ENCODE measurements at regions not wholly inside any gene's neighbourhood (a gene's known extent, or its start where the extent isn't known, plus 50 kb on each side); places are given as distances from the start of the nearest gene placed in this dataset.

- no peak for DNase-seq (ENCODE audit: insufficient read length, low spot score)
- TF ChIP-seq CTCF (IDR thresholded peaks at IDR 0.05; ENCODE audit: insufficient read depth, missing control alignments), result no peak
- FAIRE-seq, result no peak
Observed at GRCh38 chr13:40072663-40073120, 417.2 kb downstream of the COG6 start.

GRCh38 chr13:40074338-40074737 is 418.9 kb downstream of the COG6 start:
- no peak for FAIRE-seq
- no peak for DNase-seq (ENCODE audit: insufficient read length, low spot score)
- TF ChIP-seq CTCF (IDR thresholded peaks at IDR 0.05; ENCODE audit: insufficient read depth, missing control alignments), result no peak

GRCh38 chr13:40075281-40075680 is 419.8 kb downstream of the COG6 start:
- TF ChIP-seq CTCF (IDR thresholded peaks at IDR 0.05; ENCODE audit: insufficient read depth, missing control alignments), result no peak
- no peak for DNase-seq (ENCODE audit: insufficient read length, low spot score)

GRCh38 chr13:40076765-40077362 is 421.4 kb downstream of the COG6 start:
- no peak for TF ChIP-seq CTCF (IDR thresholded peaks at IDR 0.05; ENCODE audit: insufficient read depth, missing control alignments)
- FAIRE-seq, result no peak

More at GRCh38 chr13:40075281-40075680, 419.8 kb downstream of the COG6 start:
- FAIRE-seq, result no peak

GRCh38 chr13:40077396-40078027 is 422.1 kb downstream of the COG6 start:
- DNase-seq (ENCODE audit: insufficient read length, low spot score), result no peak
- no peak for FAIRE-seq

More at GRCh38 chr13:40076765-40077362, 421.4 kb downstream of the COG6 start:
- DNase-seq (ENCODE audit: insufficient read length, low spot score), result no peak

GRCh38 chr13:40079721-40080120 is 424.3 kb downstream of the COG6 start:
- DNase-seq (ENCODE audit: insufficient read length, low spot score) (no peak), FAIRE-seq (no peak)
- TF ChIP-seq CTCF (IDR thresholded peaks at IDR 0.05; ENCODE audit: insufficient read depth, missing control alignments), result no peak

More at GRCh38 chr13:40077396-40078027, 422.1 kb downstream of the COG6 start:
- TF ChIP-seq CTCF (IDR thresholded peaks at IDR 0.05; ENCODE audit: insufficient read depth, missing control alignments), result no peak

GRCh38 chr13:40080676-40081075 is 425.2 kb downstream of the COG6 start:
- TF ChIP-seq CTCF (IDR thresholded peaks at IDR 0.05; ENCODE audit: insufficient read depth, missing control alignments), result no peak
- FAIRE-seq, result no peak
- DNase-seq (ENCODE audit: insufficient read length, low spot score), result no peak

Data from D721Med (cell line).